Bronchial epithelial cell (primary cell): ENCODE measurements at regions not wholly inside any gene's neighbourhood (a gene's known extent, or its start where the extent isn't known, plus 50 kb on each side); places are given as distances from the start of the nearest gene placed in this dataset.
A peak's percentile ranks its signal among the peaks of the same experiment; 100 is the strongest.

ENCODE experiments used
- DNase-seq: peaks from one replicate; pipeline ENCODE4 v3.0.0-alpha.2; 2010; ENCODE audit warnings: low read depth
- FAIRE-seq: peaks from 2 replicates; lab custom pipeline; 2011; peaks lifted over from hg19 to GRCh38; lab: Jason Lieb, UNC
- H3K27me3 ChIP-seq: 2 replicates; pipeline ENCODE4 v1.5.1; 2011; ENCODE audit warnings: low read length; ENCODE audit not compliant: control insufficient read depth, insufficient read depth
- H3K36me3 ChIP-seq: 2 replicates; pipeline ENCODE4 v1.5.1; 2011; ENCODE audit warnings: low read length; ENCODE audit not compliant: control insufficient read depth, insufficient read depth
- H3K4me3 ChIP-seq: 2 replicates; pipeline ENCODE4 v1.5.1; 2011; ENCODE audit warnings: mild to moderate bottlenecking, low read depth, low read length, control low read depth
- TF ChIP-seq, protein P1 (sequence below): IDR thresholded peaks from 2 replicates; pipeline ENCODE4 v1.5.1; 2011; ENCODE audit warnings: mild to moderate bottlenecking, moderate library complexity, low read length, control low read depth, inconsistent platforms; ENCODE audit not compliant: insufficient read depth, severe bottlenecking

DNA sequence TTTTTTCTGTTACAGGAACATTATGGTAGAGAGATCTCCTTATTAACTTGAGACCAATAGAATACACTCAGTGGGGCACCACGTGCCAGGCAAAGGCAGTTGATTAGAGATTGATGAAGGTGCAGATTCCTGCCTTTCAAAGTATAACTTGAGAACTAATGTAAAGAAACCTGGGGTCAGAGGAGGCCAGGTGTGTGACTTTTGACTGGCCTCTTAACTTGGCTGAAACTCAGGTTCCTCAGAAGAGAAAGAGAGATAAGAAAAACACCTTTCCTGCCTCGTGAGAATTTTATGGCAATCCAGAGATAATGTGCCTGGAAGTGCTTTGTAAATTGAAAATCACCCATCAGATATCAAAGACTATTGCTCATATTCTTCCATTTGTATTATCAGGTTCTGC lies 110.7 kb upstream of the GZMB start:
- Histone ChIP-seq H3K36me3 (no peaks in the 10 kb centered on the region), H3K27me3 (no peaks in the 10 kb centered on the region), H3K4me3 (no peak overlapping the region)
- TF ChIP-seq, protein P1, sequence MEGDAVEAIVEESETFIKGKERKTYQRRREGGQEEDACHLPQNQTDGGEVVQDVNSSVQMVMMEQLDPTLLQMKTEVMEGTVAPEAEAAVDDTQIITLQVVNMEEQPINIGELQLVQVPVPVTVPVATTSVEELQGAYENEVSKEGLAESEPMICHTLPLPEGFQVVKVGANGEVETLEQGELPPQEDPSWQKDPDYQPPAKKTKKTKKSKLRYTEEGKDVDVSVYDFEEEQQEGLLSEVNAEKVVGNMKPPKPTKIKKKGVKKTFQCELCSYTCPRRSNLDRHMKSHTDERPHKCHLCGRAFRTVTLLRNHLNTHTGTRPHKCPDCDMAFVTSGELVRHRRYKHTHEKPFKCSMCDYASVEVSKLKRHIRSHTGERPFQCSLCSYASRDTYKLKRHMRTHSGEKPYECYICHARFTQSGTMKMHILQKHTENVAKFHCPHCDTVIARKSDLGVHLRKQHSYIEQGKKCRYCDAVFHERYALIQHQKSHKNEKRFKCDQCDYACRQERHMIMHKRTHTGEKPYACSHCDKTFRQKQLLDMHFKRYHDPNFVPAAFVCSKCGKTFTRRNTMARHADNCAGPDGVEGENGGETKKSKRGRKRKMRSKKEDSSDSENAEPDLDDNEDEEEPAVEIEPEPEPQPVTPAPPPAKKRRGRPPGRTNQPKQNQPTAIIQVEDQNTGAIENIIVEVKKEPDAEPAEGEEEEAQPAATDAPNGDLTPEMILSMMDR, result no peak
- FAIRE-seq, result no peak
- no peak for DNase-seq

GRCh38 chr14:24741871-24742270 lies 107.9 kb upstream of the GZMB start:
- FAIRE-seq (no peak), DNase-seq (peak; percentile 45)
- no peak overlapping the region for H3K4me3 ChIP-seq
- no peaks in the 10 kb centered on the region for H3K27me3 ChIP-seq
- H3K36me3 ChIP-seq, result no peaks in the 10 kb centered on the region
- TF ChIP-seq, protein P1, result no peak

DNA sequence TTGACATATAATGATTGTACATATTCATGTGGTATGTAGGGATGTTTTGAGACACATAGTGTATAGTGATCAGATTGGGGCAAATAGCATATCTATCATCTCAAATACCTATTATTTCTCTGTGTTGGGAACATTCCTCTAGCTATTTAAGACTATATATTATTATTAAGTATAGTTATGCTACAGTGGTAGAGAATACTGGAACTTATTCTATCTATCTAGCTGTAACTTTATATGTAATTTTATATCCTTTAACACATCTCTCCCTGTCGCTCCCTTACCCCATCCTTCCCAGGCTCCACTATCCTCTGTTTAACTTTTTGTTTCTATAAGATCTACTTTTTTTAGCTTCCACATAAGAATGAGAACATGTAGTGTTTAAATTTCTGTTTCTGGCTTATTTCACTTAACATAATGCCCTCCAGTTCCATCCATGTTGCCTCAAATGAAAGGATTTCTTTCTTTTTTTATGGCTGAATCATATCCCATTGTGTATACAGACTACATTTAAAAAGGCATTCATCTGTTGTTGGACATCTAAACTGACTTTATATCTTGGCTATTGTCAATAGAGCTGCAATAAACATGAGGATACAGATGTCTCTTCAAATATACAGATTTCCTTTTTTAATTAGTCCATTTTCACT lies 102.1 kb upstream of the GZMB start:
- no peak overlapping the region for H3K4me3 ChIP-seq
- FAIRE-seq (no peak), DNase-seq (no peak)
- TF ChIP-seq, protein P1, result no peak
- no peaks in the 10 kb centered on the region for H3K27me3 ChIP-seq
- H3K36me3 ChIP-seq, result no peaks in the 10 kb centered on the region

GRCh38 chr14:24734917-24735500 lies 101.0 kb upstream of the GZMB start:
- TF ChIP-seq, protein P1, result peak; percentile 63
- no peak for FAIRE-seq
- peak; percentile 64 for DNase-seq

GRCh38 chr14:24726480-24726879 lies 92.5 kb upstream of the GZMB start:
- H3K27me3 ChIP-seq, result no peaks in the 10 kb centered on the region
- FAIRE-seq, result no peak
- no peak overlapping the region for H3K4me3 ChIP-seq
- no peaks in the 10 kb centered on the region for H3K36me3 ChIP-seq
- DNase-seq, result no peak
- TF ChIP-seq, protein P1, result no peak

More at GRCh38 chr14:24734917-24735500, 101.0 kb upstream of the GZMB start:
- H3K36me3 ChIP-seq, result no peaks in the 10 kb centered on the region
- no peaks in the 10 kb centered on the region for H3K27me3 ChIP-seq
- no peak overlapping the region for H3K4me3 ChIP-seq

GRCh38 chr14:24725311-24725710 lies 91.3 kb upstream of the GZMB start:
- Histone ChIP-seq H3K4me3 (no peak overlapping the region), H3K36me3 (no peaks in the 10 kb centered on the region), H3K27me3 (no peaks in the 10 kb centered on the region)
- no peak for FAIRE-seq
- TF ChIP-seq, protein P1, result no peak
- DNase-seq, result no peak
